Testis (tissue), 2 donors: ENCODE measurements at regions not wholly inside any gene's neighbourhood (a gene's known extent, or its start where the extent isn't known, plus 50 kb on each side); places are given as distances from the start of the nearest gene placed in this dataset.

Experiments used
- CTCF ChIP-seq, 3 experiments: fragments of 450-650 bp in 2 of 3; fragments of 200-600 bp in 1 of 3; sonication (generic) in 1 of 3; IDR thresholded peaks; one replicate each; pipeline ENCODE4 v1.5.1; 2016 to 2019; ENCODE audit warnings: antibody characterized with exemption in 3 of 3, mild to moderate bottlenecking in 2 of 3, moderate library complexity in 1 of 3
- POLR2A ChIP-seq: fragments of 450-650 bp; IDR thresholded peaks from one replicate; pipeline ENCODE4 v1.6.1; 2017; ENCODE audit warnings: antibody characterized with exemption, mild to moderate bottlenecking, moderate library complexity

- TF ChIP-seq POLR2A (no peak), CTCF (IDR thresholded peaks at IDR 0.05) (no peak)
These were observed 248.8 kb downstream of the NSUN3 start for GRCh38 chr3:94311651-94312050.
